Activated gamma-delta T cell (primary cell): ENCODE measurements at regions not wholly inside any gene's neighbourhood (a gene's known extent, or its start where the extent isn't known, plus 50 kb on each side); places are given as distances from the start of the nearest gene placed in this dataset.

Experiments
- DNase-seq: peaks from one replicate; lab custom pipeline; 2025; lab: John Stamatoyannopoulos, UW

- no peak for DNase-seq
These were observed 197.2 kb downstream of the RAP2A start for GRCh38 chr13:97631158-97631557.

GRCh38 chr13:97639236-97639635 is 205.3 kb downstream of the RAP2A start:
- DNase-seq: no peak

GRCh38 chr13:97640268-97640667 is 206.3 kb downstream of the RAP2A start:
- DNase-seq: no peak

- no peak for DNase-seq
These were observed 214.4 kb downstream of the RAP2A start for GRCh38 chr13:97648171-97648880.

- no peak for DNase-seq
These were observed 214.9 kb downstream of the RAP2A start for GRCh38 chr13:97648881-97649224.

- no peak for DNase-seq
These were observed 219.6 kb downstream of the RAP2A start for GRCh38 chr13:97653443-97654140.

- DNase-seq: no peak
These were observed 220.3 kb downstream of the RAP2A start for GRCh38 chr13:97654236-97654635.

GRCh38 chr13:97658556-97658955 is 224.6 kb downstream of the RAP2A start:
- no peak for DNase-seq

GRCh38 chr13:97659602-97660001 is 225.6 kb downstream of the RAP2A start:
- no peak for DNase-seq

GRCh38 chr13:97660594-97661260 is 226.8 kb downstream of the RAP2A start:
- no peak for DNase-seq

- no peak for DNase-seq
These were observed 252.6 kb downstream of the RAP2A start for GRCh38 chr13:97686594-97686993.

- no peak for DNase-seq
These were observed 258.7 kb downstream of the RAP2A start for GRCh38 chr13:97692628-97693027.

GRCh38 chr13:97695684-97696083 is 257.8 kb upstream of the IPO5 start:
- DNase-seq: no peak

- no peak for DNase-seq
These were observed 256.6 kb upstream of the IPO5 start for GRCh38 chr13:97696921-97697320.

GRCh38 chr13:97700306-97700848 is 253.1 kb upstream of the IPO5 start:
- no peak for DNase-seq

- no peak for DNase-seq
These were observed 250.9 kb upstream of the IPO5 start for GRCh38 chr13:97702614-97703013.

- DNase-seq: no peak
These were observed 242.7 kb upstream of the IPO5 start for GRCh38 chr13:97710797-97711196.

- no peak for DNase-seq
These were observed 240.7 kb upstream of the IPO5 start for GRCh38 chr13:97712770-97713169.

GRCh38 chr13:97715763-97716162 is 237.7 kb upstream of the IPO5 start:
- no peak for DNase-seq

GRCh38 chr13:97716746-97717145 is 236.7 kb upstream of the IPO5 start:
- DNase-seq: no peak

GRCh38 chr13:97719736-97720135 is 233.7 kb upstream of the IPO5 start:
- DNase-seq: no peak

- no peak for DNase-seq
These were observed 232.6 kb upstream of the IPO5 start for GRCh38 chr13:97720896-97721295.

GRCh38 chr13:97723655-97724054 is 229.8 kb upstream of the IPO5 start:
- no peak for DNase-seq
